ENCODE measurements at regions not wholly inside any gene's neighbourhood (a gene's known extent, or its start where the extent isn't known, plus 50 kb on each side); places are given as distances from the start of the nearest gene placed in this dataset.

DNA sequence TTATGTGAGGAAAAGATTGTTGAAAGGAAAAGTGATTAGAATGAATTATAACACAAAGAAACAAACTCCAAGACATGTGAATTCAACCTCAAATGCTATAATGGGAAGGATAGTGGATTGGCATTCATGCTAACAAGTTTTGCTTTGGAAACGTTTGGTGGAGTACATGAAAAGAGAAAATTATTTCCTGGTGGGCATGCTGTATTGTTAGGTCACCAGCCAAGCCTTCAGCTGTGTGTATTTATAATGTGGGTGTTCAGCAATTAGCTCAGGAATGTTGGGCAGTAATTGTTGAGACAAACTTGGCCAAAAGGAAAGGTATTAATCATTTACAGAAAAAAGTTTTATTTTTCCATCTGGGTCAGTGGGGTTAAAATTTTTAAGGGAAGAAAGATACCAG, 198.9 kb upstream of the ARSJ start:
- no peak overlapping the region for H3K4me3 ChIP-seq (ENCODE audit: low read length)
- TF ChIP-seq ZNF274 (IDR thresholded peaks at IDR 0.05; ENCODE audit: low read depth, low read length) = no peak

DNA sequence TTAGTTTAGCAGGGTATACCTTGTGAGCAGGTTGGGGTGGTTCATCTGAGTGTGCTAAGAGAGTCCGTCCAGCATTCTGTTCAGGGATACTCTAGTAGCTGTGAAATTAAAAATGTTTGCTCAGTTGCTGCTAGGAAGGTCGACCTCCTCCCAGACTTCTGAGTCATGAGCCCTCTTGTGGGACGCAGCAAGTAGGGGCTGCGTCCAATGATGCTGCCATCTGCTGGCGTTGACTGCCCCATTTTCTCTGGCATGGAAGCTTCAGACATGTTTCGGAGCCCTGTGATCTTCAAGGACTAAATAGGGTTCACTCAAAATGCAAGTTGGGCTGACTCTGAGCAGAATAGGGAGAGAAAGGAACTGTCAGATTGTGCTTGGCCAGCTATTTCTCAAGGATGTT, 201.0 kb upstream of the ARSJ start:
- no peak for TF ChIP-seq ZNF274 (IDR thresholded peaks at IDR 0.05; ENCODE audit: low read depth, low read length)

DNA sequence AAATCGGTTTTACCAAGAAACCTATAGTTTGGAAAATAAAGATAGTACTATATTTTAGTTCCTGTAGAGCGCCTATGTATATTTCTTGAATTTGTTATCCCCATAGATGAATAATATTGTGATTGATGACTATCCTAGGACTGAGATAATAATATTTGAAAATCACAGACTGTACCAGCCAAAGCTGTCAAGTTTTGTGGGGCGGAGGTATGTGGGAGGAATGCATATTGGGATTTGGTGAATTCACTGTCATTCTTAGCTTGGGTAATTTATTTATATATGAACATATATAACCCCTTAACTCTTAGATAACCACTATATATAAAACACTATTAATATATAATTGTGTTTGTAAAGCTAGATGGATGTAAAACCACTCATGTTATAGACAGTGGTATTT, 205.5 kb upstream of the ARSJ start:
- H3K4me3 ChIP-seq (ENCODE audit: low read length) = no peak overlapping the region
- no peak for TF ChIP-seq ZNF274 (IDR thresholded peaks at IDR 0.05; ENCODE audit: low read depth, low read length)

More for the DNA sequence above, 201.0 kb upstream of the ARSJ start:
- no peak overlapping the region for H3K4me3 ChIP-seq (ENCODE audit: low read length)

DNA sequence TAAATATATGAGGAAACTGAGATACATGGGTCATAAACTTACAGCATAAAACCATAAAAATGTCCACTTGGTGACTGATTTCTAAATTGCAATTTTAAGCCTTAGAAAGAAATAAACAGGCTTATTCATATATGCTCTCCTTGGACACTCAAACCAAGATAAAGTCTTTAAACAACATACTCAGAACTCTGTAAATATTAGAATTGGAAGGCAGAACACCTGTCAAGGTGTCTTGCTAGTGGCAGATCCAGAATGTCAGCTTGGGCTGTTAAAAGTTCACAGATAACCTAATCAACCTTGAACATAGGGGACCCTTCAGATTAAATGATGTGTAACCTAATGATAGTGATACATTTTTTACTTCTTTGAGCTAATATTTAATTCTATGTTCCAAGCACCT, 208.1 kb upstream of the ARSJ start:
- no peak for TF ChIP-seq ZNF274 (IDR thresholded peaks at IDR 0.05; ENCODE audit: low read depth, low read length)

DNA sequence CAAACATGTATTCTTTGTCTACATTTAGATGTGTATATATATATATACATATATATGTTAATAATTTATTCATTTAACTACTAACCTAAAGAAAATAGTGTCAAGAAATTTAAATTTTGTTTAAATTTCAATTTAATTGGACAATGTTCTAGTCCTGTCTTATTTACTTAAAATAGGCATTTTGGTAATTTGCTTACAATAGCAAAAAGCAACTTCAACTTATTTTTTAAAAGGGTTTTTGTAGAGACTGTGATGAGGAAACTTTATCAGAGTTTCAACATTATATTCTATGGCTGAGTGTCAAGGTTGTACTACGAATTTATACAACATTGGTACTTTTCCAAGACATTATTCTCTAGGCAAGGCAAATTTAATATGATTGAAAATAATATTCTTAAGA, 212.0 kb upstream of the ARSJ start:
- no peak overlapping the region for H3K4me3 ChIP-seq (ENCODE audit: low read length)
- TF ChIP-seq ZNF274 (IDR thresholded peaks at IDR 0.05; ENCODE audit: low read depth, low read length) = no peak

More for the DNA sequence above, 208.1 kb upstream of the ARSJ start:
- no peak overlapping the region for H3K4me3 ChIP-seq (ENCODE audit: low read length)

DNA sequence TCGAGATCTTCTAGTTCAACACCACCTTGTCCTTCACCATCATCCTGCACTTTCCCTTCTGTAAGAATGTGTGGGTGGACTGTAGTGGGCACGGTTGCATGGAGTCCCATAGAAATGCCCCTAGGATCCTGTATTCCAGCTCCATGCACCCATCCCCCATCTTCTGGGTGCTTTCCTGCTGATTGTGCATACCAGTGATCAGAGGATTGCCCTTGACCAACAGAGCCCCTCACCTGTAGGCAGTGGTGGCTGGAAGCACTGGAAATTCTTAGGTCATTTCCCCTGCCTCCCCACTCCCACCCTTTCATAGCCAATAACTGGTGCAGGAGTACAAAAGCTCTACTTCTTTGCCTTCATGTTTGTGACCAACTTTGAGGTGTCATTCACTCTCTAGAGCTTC, 213.4 kb upstream of the ARSJ start:
- no peak for TF ChIP-seq ZNF274 (IDR thresholded peaks at IDR 0.05; ENCODE audit: low read depth, low read length)

DNA sequence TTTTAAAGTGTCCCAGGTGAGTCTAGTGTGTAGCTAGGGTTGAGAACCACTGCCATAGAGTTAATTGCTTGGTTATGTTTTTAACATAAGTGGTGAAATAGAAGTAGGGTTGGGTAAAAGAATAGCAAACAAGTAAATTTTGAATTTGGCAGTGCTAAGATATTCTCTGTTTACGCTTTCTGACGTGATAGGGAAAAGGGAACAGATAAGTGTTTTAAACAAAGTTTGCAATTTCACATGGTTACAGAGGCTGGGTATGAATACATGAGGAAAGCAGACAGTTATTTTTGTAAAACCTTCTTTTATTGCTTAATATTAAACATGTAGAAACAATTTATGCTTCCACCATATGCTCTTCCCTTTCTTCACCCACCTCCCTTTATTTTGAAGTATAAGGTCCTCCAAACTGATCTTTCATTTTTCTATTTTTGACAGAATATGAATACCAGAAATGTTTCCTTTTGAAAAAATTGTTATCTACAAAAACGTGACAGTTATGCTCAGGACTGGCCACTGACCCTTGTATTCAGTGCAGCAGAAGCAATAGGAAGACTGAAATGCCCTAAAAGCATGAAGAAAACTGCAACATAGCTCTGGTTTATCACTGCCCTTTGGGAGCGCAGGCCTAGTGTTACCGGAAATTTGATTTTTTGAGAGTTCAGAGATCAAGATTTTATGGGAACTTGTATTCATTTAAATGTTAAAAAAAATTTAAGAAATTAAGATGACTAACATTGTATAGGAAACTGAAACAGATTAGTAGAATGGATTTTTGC, 214.4 kb upstream of the ARSJ start:
- no peak for TF ChIP-seq ZNF274 (IDR thresholded peaks at IDR 0.05; ENCODE audit: low read depth, low read length)
- H3K4me3 ChIP-seq (ENCODE audit: low read length) = no peak overlapping the region

More for the DNA sequence above, 213.4 kb upstream of the ARSJ start:
- H3K4me3 ChIP-seq (ENCODE audit: low read length) = no peak overlapping the region

DNA sequence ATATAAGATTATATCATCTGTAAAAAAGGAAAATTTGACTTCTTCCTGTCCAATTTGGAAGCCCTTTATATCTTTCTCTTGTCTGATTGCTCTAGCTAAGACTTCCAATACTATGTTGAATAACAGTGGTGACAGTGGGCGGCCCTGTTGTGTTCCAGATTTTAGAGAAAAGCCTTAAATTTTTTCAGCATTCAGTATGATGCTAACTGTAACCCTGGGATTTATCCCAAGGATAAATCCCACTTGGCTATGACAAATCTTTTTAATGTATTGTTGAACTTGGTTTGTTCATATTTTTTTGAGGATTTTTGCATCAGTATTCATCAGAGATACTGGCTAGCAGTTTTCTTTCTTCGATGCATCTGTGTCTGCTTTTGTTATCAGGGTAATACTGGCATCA, 217.2 kb upstream of the ARSJ start:
- TF ChIP-seq ZNF274 (IDR thresholded peaks at IDR 0.05; ENCODE audit: low read depth, low read length) = no peak
- no peak overlapping the region for H3K4me3 ChIP-seq (ENCODE audit: low read length)

DNA sequence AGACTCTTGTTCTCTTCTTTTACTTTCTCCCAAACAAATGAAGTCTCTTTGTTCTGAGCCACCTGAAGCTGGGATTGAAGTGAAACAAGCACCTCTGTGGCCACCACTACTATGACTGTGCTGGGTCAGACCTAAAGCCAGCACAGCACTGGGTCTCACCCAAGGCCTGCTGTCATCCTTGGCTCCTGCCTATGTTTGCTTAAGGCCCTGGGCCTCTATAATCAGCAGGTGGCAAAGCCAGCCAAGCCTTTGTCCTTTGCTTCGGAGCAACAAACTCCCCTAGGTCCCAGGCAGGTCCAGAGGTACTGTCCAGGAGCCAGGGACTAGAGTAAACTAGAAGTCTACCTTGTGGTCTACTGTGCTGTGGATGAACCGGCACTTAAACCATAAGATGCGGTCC, 220.6 kb upstream of the ARSJ start:
- H3K4me3 ChIP-seq (ENCODE audit: low read length) = no peak overlapping the region
- no peak for TF ChIP-seq ZNF274 (IDR thresholded peaks at IDR 0.05; ENCODE audit: low read depth, low read length)

DNA sequence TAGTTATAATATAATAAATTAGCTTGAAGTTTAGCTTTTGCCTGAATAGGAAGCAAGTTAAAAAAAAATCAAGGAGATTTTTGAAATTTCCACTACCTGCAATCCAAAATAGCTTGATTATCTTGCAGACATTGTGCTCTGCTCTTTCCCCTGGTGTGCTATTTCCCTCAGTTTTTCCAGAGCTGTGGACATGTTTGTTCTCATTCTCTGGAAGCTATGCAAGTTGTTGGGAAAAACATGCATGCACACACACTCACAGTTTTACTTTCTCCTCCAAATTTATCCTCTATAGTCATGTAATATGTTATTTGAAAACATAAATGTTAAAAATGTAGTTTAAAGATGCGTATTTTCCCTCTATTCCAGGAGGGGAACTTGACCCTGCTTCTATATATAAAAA, 225.8 kb upstream of the ARSJ start:
- TF ChIP-seq ZNF274 (IDR thresholded peaks at IDR 0.05; ENCODE audit: low read depth, low read length) = no peak
- H3K4me3 ChIP-seq (ENCODE audit: low read length) = no peak overlapping the region

DNA sequence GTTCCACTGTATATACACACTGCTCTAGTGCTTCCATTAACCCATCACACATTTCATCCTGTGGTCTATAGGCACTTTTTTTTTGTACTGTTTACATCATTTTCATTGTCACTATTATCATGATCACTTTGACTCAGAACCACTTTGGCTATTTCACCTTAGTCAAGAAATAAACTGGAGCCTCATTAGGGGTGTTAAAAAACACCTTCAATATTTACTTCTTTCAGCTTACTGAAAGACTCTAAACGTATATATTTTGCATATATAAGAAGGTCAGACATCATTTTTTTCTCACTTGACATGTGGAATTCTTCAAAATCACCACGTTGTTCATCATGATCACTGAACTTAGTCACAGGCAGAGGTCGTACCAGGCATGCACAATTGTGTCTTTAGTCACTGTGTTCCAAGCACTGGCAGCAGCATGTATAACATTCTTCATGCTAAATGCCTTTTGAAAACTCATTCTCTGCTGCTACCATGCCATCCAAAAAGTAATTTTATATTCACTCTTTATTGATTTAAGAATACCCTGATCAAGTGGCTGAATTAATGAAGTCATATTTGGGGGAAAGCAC, 229.2 kb upstream of the ARSJ start:
- H3K4me3 ChIP-seq (ENCODE audit: low read length) = no peak overlapping the region
- TF ChIP-seq ZNF274 (IDR thresholded peaks at IDR 0.05; ENCODE audit: low read depth, low read length) = no peak

DNA sequence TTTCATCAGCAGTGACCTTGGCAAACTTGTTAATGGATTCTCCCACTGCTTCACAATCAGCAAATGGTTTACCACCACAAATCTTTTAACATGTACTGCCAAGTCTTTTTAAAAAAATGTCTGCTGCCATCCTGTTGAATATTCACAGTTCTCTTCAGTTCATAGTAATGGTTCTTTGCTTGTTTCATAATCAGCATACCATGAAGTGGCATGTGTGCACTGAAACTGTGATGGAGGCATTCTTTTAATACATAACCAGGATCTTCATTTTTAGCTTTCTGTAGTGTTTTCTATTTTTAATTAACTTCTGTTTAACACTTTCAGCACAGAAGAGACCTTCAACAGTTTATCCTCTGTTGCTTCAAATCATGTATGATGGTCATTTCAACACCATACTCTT, 230.1 kb upstream of the ARSJ start:
- TF ChIP-seq ZNF274 (IDR thresholded peaks at IDR 0.05; ENCODE audit: low read depth, low read length) = no peak
- H3K4me3 ChIP-seq (ENCODE audit: low read length) = no peak overlapping the region

DNA sequence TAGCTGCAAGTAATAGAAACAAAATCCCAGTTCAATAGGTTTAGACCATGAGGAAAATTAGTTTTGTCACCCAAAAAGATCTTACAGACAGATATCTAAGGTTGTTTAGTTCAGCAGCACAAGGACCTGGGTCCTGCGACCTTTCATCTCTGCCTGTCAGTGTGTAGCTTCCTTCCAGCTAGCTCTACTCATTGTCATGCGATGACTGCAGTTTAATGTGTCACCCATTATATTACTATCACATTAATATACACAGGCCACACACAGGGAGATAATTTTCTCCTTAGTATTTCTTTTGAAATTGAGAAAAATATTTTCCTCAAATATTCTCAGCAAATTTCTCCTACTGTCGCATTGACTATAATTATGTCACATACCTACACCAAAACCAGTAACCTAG, 232.1 kb upstream of the ARSJ start:
- TF ChIP-seq ZNF274 (IDR thresholded peaks at IDR 0.05; ENCODE audit: low read depth, low read length) = no peak
- no peak overlapping the region for H3K4me3 ChIP-seq (ENCODE audit: low read length)

DNA sequence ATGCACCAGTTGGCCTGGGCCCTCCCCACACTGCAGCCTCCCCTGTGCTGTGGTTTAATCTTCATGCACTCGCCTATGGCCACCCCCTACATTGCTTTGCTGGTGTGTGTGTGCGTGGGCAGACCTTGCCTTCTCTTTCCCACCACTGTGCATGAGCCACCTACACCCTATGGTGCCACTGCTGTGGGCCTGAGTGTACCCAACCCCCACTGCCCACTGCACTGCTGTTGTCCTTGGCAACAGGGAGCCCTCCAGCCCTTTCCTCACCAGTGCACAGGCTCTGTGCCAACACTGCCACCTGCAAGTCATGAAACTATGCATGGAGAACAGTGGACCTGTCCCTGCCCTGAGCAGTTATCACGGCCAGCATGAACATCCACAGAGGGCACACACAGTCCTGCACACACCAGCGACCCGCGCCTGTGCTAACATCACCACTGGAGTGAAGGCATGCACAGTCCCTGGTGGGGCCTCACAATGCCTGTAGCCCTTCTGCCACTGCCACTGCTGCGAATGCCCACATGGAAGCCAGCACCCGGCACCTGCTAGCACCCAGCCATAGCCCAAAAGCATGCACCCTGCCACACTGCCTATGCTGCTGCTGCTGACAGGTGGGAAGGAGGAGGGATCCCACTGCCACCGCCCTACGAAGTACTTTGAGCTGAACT, 237.8 kb upstream of the ARSJ start:
- no peak for TF ChIP-seq ZNF274 (IDR thresholded peaks at IDR 0.05; ENCODE audit: low read depth, low read length)
- no peak overlapping the region for H3K4me3 ChIP-seq (ENCODE audit: low read length)

DNA sequence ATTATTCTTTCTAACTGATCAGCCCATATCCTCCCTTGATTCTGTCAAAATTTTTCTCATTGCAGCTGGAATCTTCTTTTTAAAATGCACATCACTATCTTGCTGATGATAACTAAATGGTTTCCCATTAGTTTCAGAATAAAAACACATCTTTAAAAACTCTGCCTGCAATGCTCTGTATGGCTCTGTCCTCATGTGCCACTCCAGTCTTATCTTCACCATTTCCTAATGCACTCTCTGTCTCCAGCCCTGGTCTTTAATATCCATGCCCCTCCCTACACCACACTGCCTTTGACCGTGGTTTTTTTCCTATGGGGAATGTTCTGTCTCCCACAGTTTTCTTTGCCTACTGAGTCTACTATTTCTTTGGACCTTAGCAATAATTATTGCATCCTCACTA, 244.1 kb upstream of the ARSJ start:
- H3K4me3 ChIP-seq (ENCODE audit: low read length) = no peak overlapping the region
- no peak for TF ChIP-seq ZNF274 (IDR thresholded peaks at IDR 0.05; ENCODE audit: low read depth, low read length)
